ENCODE measurements at regions not wholly inside any gene's neighbourhood (a gene's known extent, or its start where the extent isn't known, plus 50 kb on each side); places are given as distances from the start of the nearest gene placed in this dataset.

GRCh38 chr15:98131924-98132323 lies 171.4 kb downstream of the ARRDC4 start:
- Histone ChIP-seq H3K27ac (ENCODE audit: low read depth, low read length) (no peak overlapping the region), H3K36me3 (ENCODE audit: insufficient read depth, low read length) (no peaks in the 10 kb centered on the region), H3K9me3 (ENCODE audit: low read depth, low read length) (no peaks in the 10 kb centered on the region), H3K4me3 (ENCODE audit: insufficient read depth, low read length) (no peak overlapping the region), H2AFZ (ENCODE audit: low read length) (no peak overlapping the region), H3K79me2 (ENCODE audit: insufficient read depth, low read length) (no peaks in the 10 kb centered on the region), H4K20me1 (ENCODE audit: insufficient read depth, low read length) (no peaks in the 10 kb centered on the region), H3K27me3 (ENCODE audit: insufficient read depth, low read length) (no peaks in the 10 kb centered on the region), H3K4me2 (ENCODE audit: insufficient read depth, low read length) (no peak overlapping the region), H3K4me1 (ENCODE audit: insufficient read depth, low read length) (no peaks in the 10 kb centered on the region)
- TF ChIP-seq CTCF (IDR thresholded peaks at IDR 0.05; ENCODE audit: extremely low read depth, low read depth, low read length): no peak
- DNase-seq (ENCODE audit: insufficient read length, low spot score, missing footprints): no peak

- no peak overlapping the region for H3K4me2 ChIP-seq (ENCODE audit: insufficient read depth, low read length)
These were observed 174.4 kb downstream of the ARRDC4 start for GRCh38 chr15:98134905-98135304.

GRCh38 chr15:98138910-98139309 lies 178.4 kb downstream of the ARRDC4 start:
- no peak overlapping the region for H2AFZ ChIP-seq (ENCODE audit: low read length)
- no peak for TF ChIP-seq CTCF (IDR thresholded peaks at IDR 0.05; ENCODE audit: extremely low read depth, low read depth, low read length)
- H3K4me2 ChIP-seq (ENCODE audit: insufficient read depth, low read length): no peak overlapping the region
- no peaks in the 10 kb centered on the region for H3K9me3 ChIP-seq (ENCODE audit: low read depth, low read length)
- no peak for DNase-seq (ENCODE audit: insufficient read length, low spot score, missing footprints)
- no peak overlapping the region for H3K4me3 ChIP-seq (ENCODE audit: insufficient read depth, low read length)
- no peaks in the 10 kb centered on the region for H3K36me3 ChIP-seq (ENCODE audit: insufficient read depth, low read length)
- no peaks in the 10 kb centered on the region for H3K27me3 ChIP-seq (ENCODE audit: insufficient read depth, low read length)
- H3K27ac ChIP-seq (ENCODE audit: low read depth, low read length): no peak overlapping the region
- H3K79me2 ChIP-seq (ENCODE audit: insufficient read depth, low read length): no peaks in the 10 kb centered on the region
- no peaks in the 10 kb centered on the region for H3K4me1 ChIP-seq (ENCODE audit: insufficient read depth, low read length)
- no peaks in the 10 kb centered on the region for H4K20me1 ChIP-seq (ENCODE audit: insufficient read depth, low read length)

More at GRCh38 chr15:98134905-98135304, 174.4 kb downstream of the ARRDC4 start:
- TF ChIP-seq CTCF (IDR thresholded peaks at IDR 0.05; ENCODE audit: extremely low read depth, low read depth, low read length): no peak
- DNase-seq (ENCODE audit: insufficient read length, low spot score, missing footprints): no peak
- H3K4me1 ChIP-seq (ENCODE audit: insufficient read depth, low read length): no peaks in the 10 kb centered on the region
- no peaks in the 10 kb centered on the region for H4K20me1 ChIP-seq (ENCODE audit: insufficient read depth, low read length)
- H3K79me2 ChIP-seq (ENCODE audit: insufficient read depth, low read length): no peaks in the 10 kb centered on the region
- no peaks in the 10 kb centered on the region for H3K36me3 ChIP-seq (ENCODE audit: insufficient read depth, low read length)
- no peaks in the 10 kb centered on the region for H3K27me3 ChIP-seq (ENCODE audit: insufficient read depth, low read length)
- no peak overlapping the region for H2AFZ ChIP-seq (ENCODE audit: low read length)
- H3K9me3 ChIP-seq (ENCODE audit: low read depth, low read length): no peaks in the 10 kb centered on the region
- no peak overlapping the region for H3K27ac ChIP-seq (ENCODE audit: low read depth, low read length)
- no peak overlapping the region for H3K4me3 ChIP-seq (ENCODE audit: insufficient read depth, low read length)

DNA sequence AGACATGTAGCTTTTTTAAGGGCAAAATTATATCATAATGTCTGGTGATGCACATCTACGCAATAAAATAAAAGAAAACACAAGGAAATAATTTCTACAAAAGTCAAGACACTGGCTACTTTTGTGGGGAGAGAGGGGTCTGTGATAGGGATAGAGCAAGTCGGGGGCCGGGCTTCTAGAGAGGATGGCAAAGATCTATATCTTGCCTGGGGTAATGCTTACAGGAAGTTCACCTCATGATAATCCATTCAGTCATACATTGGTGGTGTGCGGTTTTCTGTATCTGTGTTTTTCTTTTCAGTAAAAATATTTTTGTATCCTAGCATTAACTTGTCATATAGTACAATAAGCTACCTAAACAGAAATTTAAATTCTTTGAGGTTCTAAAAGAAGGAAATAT lies 178.8 kb downstream of the ARRDC4 start:
- no peaks in the 10 kb centered on the region for H3K27me3 ChIP-seq (ENCODE audit: insufficient read depth, low read length)
- H3K4me1 ChIP-seq (ENCODE audit: insufficient read depth, low read length): no peaks in the 10 kb centered on the region
- H3K36me3 ChIP-seq (ENCODE audit: insufficient read depth, low read length): no peaks in the 10 kb centered on the region
- H3K27ac ChIP-seq (ENCODE audit: low read depth, low read length): no peak overlapping the region
- DNase-seq (ENCODE audit: insufficient read length, low spot score, missing footprints): no peak
- no peaks in the 10 kb centered on the region for H3K79me2 ChIP-seq (ENCODE audit: insufficient read depth, low read length)
- H4K20me1 ChIP-seq (ENCODE audit: insufficient read depth, low read length): no peaks in the 10 kb centered on the region
- no peak overlapping the region for H3K4me2 ChIP-seq (ENCODE audit: insufficient read depth, low read length)
- no peaks in the 10 kb centered on the region for H3K9me3 ChIP-seq (ENCODE audit: low read depth, low read length)
- no peak overlapping the region for H2AFZ ChIP-seq (ENCODE audit: low read length)
- H3K4me3 ChIP-seq (ENCODE audit: insufficient read depth, low read length): no peak overlapping the region
- TF ChIP-seq CTCF (IDR thresholded peaks at IDR 0.05; ENCODE audit: extremely low read depth, low read depth, low read length): no peak

All from osteoblast (primary cell).